Mammary epithelial cell (primary cell): ENCODE measurements at regions not wholly inside any gene's neighbourhood (a gene's known extent, or its start where the extent isn't known, plus 50 kb on each side); places are given as distances from the start of the nearest gene placed in this dataset.
"Not testable (repeated sequence)": the region's sequence is repeated elsewhere in the genome, so short reads cannot be mapped to it uniquely, and the experiment has no call there.

Experiments
- CTCF ChIP-seq, 2 donors: IDR thresholded peaks in 1 of 2; conservative IDR thresholded peaks in 1 of 2; 2 replicates each; pipeline ENCODE4 v1.5.1; 2011 to 2012; ENCODE audit warnings: inconsistent platforms in 2 of 2, low read length in 2 of 2, mild to moderate bottlenecking in 2 of 2, control low read depth in 1 of 2, low read depth in 1 of 2; ENCODE audit not compliant: insufficient read depth in 1 of 2; ENCODE audit errors: extremely low read depth in 1 of 2
- EZH2 ChIP-seq: IDR thresholded peaks from 2 replicates; pipeline ENCODE4 v1.6.1; 2012; ENCODE audit warnings: low read length, inconsistent platforms, borderline replicate concordance

GRCh38 chr3:180786227-180786626 lies 106.9 kb upstream of the CCDC39 start:
- TF ChIP-seq EZH2; CTCF (conservative IDR thresholded peaks at IDR 0.05 in 1 of 2, IDR thresholded peaks at IDR 0.05 in 1 of 2; ENCODE audit: extremely low read depth in 1 of 2, insufficient read depth in 1 of 2, low read depth in 1 of 2, low read length in 2 of 2): not testable (repeated sequence)
